Aorta (tissue), 5 donors: ENCODE measurements at regions not wholly inside any gene's neighbourhood (a gene's known extent, or its start where the extent isn't known, plus 50 kb on each side); places are given as distances from the start of the nearest gene placed in this dataset.

Experiments used
- ATAC-seq: fragments of 200-7000 bp; cut with Tn5 transposase; one replicate; pipeline ENCODE4 v1.9.1; 2022; ENCODE audit warnings: moderate library complexity; ENCODE audit not compliant: low FRiP score
- DNase-seq, 2 donors: peaks; one replicate each; pipeline ENCODE4 v3.0.0-alpha.2; 2020
- H3K27ac ChIP-seq, 2 donors: one replicate each; pipeline ENCODE4 v1.5.1; 2013; ENCODE audit warnings: low read length in 2 of 2, mild to moderate bottlenecking in 2 of 2, moderate library complexity in 2 of 2, control low read depth in 1 of 2, inconsistent platforms in 1 of 2, low read depth in 1 of 2
- H3K27me3 ChIP-seq, 2 donors: one replicate each; pipeline ENCODE4 v1.6.1; 2013; ENCODE audit warnings: control low read depth in 1 of 2, low read length in 1 of 2, mild to moderate bottlenecking in 1 of 2, moderate library complexity in 1 of 2; ENCODE audit not compliant: insufficient read depth in 2 of 2, control insufficient read depth in 1 of 2
- H3K36me3 ChIP-seq, 2 donors: one replicate each; pipeline ENCODE4 v1.6.1; 2013; ENCODE audit warnings: control low read depth in 1 of 2, low read length in 1 of 2, mild to moderate bottlenecking in 1 of 2; ENCODE audit not compliant: insufficient read depth in 2 of 2, control insufficient read depth in 1 of 2
- H3K4me1 ChIP-seq, 2 donors: one replicate each; pipeline ENCODE4 v1.6.1; 2013; ENCODE audit warnings: low read length in 2 of 2, control low read depth in 1 of 2, mild to moderate bottlenecking in 1 of 2, moderate library complexity in 1 of 2; ENCODE audit not compliant: insufficient read depth in 2 of 2, control insufficient read depth in 1 of 2
- H3K4me3 ChIP-seq, 2 donors: one replicate each; pipeline ENCODE4 v1.5.1; 2013; ENCODE audit warnings: low read length in 2 of 2, control low read depth in 1 of 2, mild to moderate bottlenecking in 1 of 2
- H3K9me3 ChIP-seq: one replicate; pipeline ENCODE4 v1.6.1; 2013; ENCODE audit warnings: mild to moderate bottlenecking, low read length; ENCODE audit not compliant: control insufficient read depth
- WGBS, 2 donors: extraction: QIAGEN DNeasy Blood & Tissue Kit; methylation state at CpG; one replicate each; pipeline ENCODE4 v1.1.7; 2013; 5-methylcytosine and 5-hydroxymethylcytosine counted together
- intact Hi-C, 2 donors: fragments of 100-400 bp; cut with DNase I; formaldehyde crosslinking; loops; one replicate each; pipeline versions ENCODE4 v1.14.2 to v1.15.0; 2022
- donor health status: healthy with polysubstance abuse.
- donor health status: Bipolar disorder and iron deficiency.
- donor health status: DM: no; HTN: no; CAD: no.
- donor health status: DM: no; HTN: no; CAD: no.
- donor health status: DM: yes; HTN: yes; CAD: no.

- intact Hi-C loops = no loop called here
- Histone ChIP-seq H3K36me3 (no peaks in the 10 kb centered on the region), H3K9me3 (no peaks in the 10 kb centered on the region), H3K4me3 (no peak overlapping the region), H3K4me1 (no peaks in the 10 kb centered on the region), H3K27me3 (no peaks in the 10 kb centered on the region), H3K27ac (no peak overlapping the region)
- WGBS, 2 donors = 23 to 28% methylated on average over 6 of the region's 6 CpGs
- DNase-seq = peak; percentile 79 to 84
- peak; percentile 66 for ATAC-seq
Observed at GRCh38 chr3:178084938-178085816, 451.1 kb upstream of the KCNMB2 start.

GRCh38 chr3:178085817-178086123 lies 450.5 kb upstream of the KCNMB2 start:
- H3K4me3 ChIP-seq = no peak overlapping the region
- DNase-seq (no peak), ATAC-seq (no peak)
- intact Hi-C loops = no loop called here
- no peaks in the 10 kb centered on the region for H3K4me1 ChIP-seq
- H3K9me3 ChIP-seq = no peaks in the 10 kb centered on the region
- no peak overlapping the region for H3K27ac ChIP-seq
- H3K27me3 ChIP-seq = no peaks in the 10 kb centered on the region
- no peaks in the 10 kb centered on the region for H3K36me3 ChIP-seq

- no peak for ATAC-seq
Observed at GRCh38 chr3:178086144-178086825, 450.0 kb upstream of the KCNMB2 start.

GRCh38 chr3:178087376-178087775 lies 448.9 kb upstream of the KCNMB2 start:
- H3K36me3 ChIP-seq = no peaks in the 10 kb centered on the region
- no peaks in the 10 kb centered on the region for H3K9me3 ChIP-seq
- intact Hi-C loops = no loop called here
- no peak overlapping the region for H3K4me3 ChIP-seq
- no peak for ATAC-seq
- no peak overlapping the region for H3K27ac ChIP-seq
- H3K27me3 ChIP-seq = no peaks in the 10 kb centered on the region
- no peak for DNase-seq
- no peaks in the 10 kb centered on the region for H3K4me1 ChIP-seq

More at GRCh38 chr3:178086144-178086825, 450.0 kb upstream of the KCNMB2 start:
- WGBS, 2 donors = 94 to 95% methylated on average over 6 of the region's 6 CpGs
- no peaks in the 10 kb centered on the region for H3K27me3 ChIP-seq
- H3K36me3 ChIP-seq = no peaks in the 10 kb centered on the region
- no peaks in the 10 kb centered on the region for H3K4me1 ChIP-seq
- no peak overlapping the region for H3K4me3 ChIP-seq
- intact Hi-C loops = no loop called here
- DNase-seq = no peak
- H3K27ac ChIP-seq = no peak overlapping the region
- H3K9me3 ChIP-seq = no peaks in the 10 kb centered on the region

GRCh38 chr3:178088963-178089362 lies 447.3 kb upstream of the KCNMB2 start:
- no peaks in the 10 kb centered on the region for H3K36me3 ChIP-seq
- ATAC-seq (no peak), DNase-seq (no peak)
- 75 to 89% methylated on average over 1 of the region's 1 CpG for WGBS, 2 donors
- no peaks in the 10 kb centered on the region for H3K4me1 ChIP-seq
- no peak overlapping the region for H3K27ac ChIP-seq
- intact Hi-C loops = no loop called here
- no peaks in the 10 kb centered on the region for H3K27me3 ChIP-seq
- H3K4me3 ChIP-seq = no peak overlapping the region
- H3K9me3 ChIP-seq = no peaks in the 10 kb centered on the region

GRCh38 chr3:178090899-178091298 lies 445.3 kb upstream of the KCNMB2 start:
- no peaks in the 10 kb centered on the region for H3K27me3 ChIP-seq
- H3K4me3 ChIP-seq = no peak overlapping the region
- H3K36me3 ChIP-seq = no peaks in the 10 kb centered on the region
- DNase-seq = no peak
- no peak for ATAC-seq
- 97 to 99% methylated on average over 1 of the region's 1 CpG for WGBS, 2 donors
- intact Hi-C loops = no loop called here
- H3K4me1 ChIP-seq = no peaks in the 10 kb centered on the region
- H3K9me3 ChIP-seq = no peaks in the 10 kb centered on the region
- no peak overlapping the region for H3K27ac ChIP-seq

GRCh38 chr3:178095522-178095921 lies 440.7 kb upstream of the KCNMB2 start:
- 93 to 96% methylated on average over 2 of the region's 2 CpGs for WGBS, 2 donors
- H3K9me3 ChIP-seq = no peaks in the 10 kb centered on the region
- H3K4me1 ChIP-seq = no peaks in the 10 kb centered on the region
- no peak for ATAC-seq
- H3K4me3 ChIP-seq = no peak overlapping the region
- H3K36me3 ChIP-seq = no peaks in the 10 kb centered on the region
- intact Hi-C loops = no loop called here
- DNase-seq = no peak
- H3K27me3 ChIP-seq = no peaks in the 10 kb centered on the region
- no peak overlapping the region for H3K27ac ChIP-seq

- Histone ChIP-seq H3K9me3 (no peaks in the 10 kb centered on the region), H3K4me1 (no peaks in the 10 kb centered on the region), H3K27me3 (no peaks in the 10 kb centered on the region), H3K27ac (no peak overlapping the region), H3K36me3 (no peaks in the 10 kb centered on the region), H3K4me3 (no peak overlapping the region)
- intact Hi-C loops = no loop called here
- WGBS, 2 donors = 99 to 100% methylated on average over 1 of the region's 1 CpG
- DNase-seq (no peak), ATAC-seq (no peak)
Observed at GRCh38 chr3:178096955-178097354, 439.3 kb upstream of the KCNMB2 start.

- intact Hi-C loops = no loop called here
- 81 to 85% methylated on average over 1 of the region's 1 CpG for WGBS, 2 donors
- ATAC-seq = peak; percentile 52
- H3K27ac ChIP-seq = no peak overlapping the region
- DNase-seq = no peak
- H3K4me3 ChIP-seq = no peak overlapping the region
- no peaks in the 10 kb centered on the region for H3K4me1 ChIP-seq
- H3K9me3 ChIP-seq = no peaks in the 10 kb centered on the region
- no peaks in the 10 kb centered on the region for H3K36me3 ChIP-seq
- no peaks in the 10 kb centered on the region for H3K27me3 ChIP-seq
Observed at GRCh38 chr3:178097576-178097975, 438.7 kb upstream of the KCNMB2 start.
